GM12864 (cell line): ENCODE measurements at regions not wholly inside any gene's neighbourhood (a gene's known extent, or its start where the extent isn't known, plus 50 kb on each side); places are given as distances from the start of the nearest gene placed in this dataset.

Experiments
- DNase-seq: peaks from one replicate; pipeline ENCODE4 v3.0.0-alpha.2; 2011; ENCODE audit warnings: low read depth
- H3K4me3 ChIP-seq: 2 replicates; pipeline ENCODE4 v1.5.1; 2011; ENCODE audit warnings: mild to moderate bottlenecking, low read depth, low read length, control low read depth
- TF ChIP-seq, protein P1 (sequence below): IDR thresholded peaks from 2 replicates; pipeline ENCODE4 v1.5.1; 2011; ENCODE audit warnings: low read depth, mild to moderate bottlenecking, moderate library complexity, low read length, control low read depth, inconsistent platforms; ENCODE audit errors: missing control alignments

DNA sequence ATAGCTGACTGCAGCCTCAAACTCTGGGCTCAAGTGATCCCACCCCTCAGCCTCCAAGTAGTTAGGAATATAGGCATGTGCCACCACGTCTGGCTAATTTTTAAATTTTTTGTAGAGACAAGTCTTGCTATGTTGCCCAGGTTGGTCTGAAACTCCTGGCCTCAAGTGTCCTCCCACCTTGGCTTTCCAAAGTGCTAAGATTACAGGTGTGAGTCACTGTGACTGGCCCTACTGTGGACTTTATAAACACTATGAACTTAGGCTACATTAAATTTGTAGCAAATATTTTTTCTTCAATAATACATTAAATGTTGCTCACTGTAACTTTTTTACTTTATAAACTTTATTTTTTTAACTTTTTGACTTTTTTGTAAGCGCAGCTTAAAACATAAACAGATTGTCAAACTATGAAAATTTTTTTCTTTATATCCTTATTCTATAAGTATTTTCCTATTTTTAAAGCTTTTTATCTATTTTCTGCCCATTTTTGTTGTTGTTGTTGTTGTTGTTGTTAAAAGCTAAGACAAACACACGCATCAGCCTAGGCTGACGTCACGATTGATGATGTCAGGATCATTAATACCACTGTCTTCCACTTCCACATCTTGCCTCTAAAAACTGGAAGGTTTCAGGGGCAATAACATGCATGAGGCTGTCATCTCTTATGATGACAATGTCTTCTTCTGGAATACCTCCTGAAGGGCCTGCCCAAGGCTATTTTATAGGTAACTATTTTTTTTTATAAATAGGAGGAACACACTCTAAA, 204.2 kb downstream of the KLF5 start:
- no peak overlapping the region for H3K4me3 ChIP-seq
- DNase-seq, result no peak
- TF ChIP-seq, protein P1, sequence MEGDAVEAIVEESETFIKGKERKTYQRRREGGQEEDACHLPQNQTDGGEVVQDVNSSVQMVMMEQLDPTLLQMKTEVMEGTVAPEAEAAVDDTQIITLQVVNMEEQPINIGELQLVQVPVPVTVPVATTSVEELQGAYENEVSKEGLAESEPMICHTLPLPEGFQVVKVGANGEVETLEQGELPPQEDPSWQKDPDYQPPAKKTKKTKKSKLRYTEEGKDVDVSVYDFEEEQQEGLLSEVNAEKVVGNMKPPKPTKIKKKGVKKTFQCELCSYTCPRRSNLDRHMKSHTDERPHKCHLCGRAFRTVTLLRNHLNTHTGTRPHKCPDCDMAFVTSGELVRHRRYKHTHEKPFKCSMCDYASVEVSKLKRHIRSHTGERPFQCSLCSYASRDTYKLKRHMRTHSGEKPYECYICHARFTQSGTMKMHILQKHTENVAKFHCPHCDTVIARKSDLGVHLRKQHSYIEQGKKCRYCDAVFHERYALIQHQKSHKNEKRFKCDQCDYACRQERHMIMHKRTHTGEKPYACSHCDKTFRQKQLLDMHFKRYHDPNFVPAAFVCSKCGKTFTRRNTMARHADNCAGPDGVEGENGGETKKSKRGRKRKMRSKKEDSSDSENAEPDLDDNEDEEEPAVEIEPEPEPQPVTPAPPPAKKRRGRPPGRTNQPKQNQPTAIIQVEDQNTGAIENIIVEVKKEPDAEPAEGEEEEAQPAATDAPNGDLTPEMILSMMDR, result no peak

DNA sequence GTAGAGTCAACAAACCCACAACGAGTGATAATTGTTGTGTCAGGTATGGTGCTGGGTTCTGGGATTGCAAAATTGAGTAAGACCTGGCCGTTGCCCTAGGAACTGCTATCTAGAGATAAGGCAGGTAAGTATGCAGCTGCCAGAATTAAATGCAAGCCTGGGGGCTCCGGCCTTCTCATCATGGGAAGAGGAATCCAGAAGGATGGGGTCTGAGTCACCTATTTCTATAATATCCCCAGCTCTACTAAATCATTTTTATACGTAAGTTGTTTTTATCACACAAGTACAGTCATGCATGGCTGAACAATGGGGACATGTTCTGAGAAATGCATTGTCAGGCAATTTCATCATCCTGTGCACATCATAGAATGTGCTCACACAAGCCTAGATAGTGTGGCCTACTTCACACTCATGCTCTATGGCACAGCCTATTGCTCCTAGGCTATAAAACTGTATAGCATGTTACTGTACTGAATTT, 203.0 kb downstream of the KLF5 start:
- TF ChIP-seq, protein P1, result no peak
- no peak for DNase-seq
- H3K4me3 ChIP-seq, result no peak overlapping the region

DNA sequence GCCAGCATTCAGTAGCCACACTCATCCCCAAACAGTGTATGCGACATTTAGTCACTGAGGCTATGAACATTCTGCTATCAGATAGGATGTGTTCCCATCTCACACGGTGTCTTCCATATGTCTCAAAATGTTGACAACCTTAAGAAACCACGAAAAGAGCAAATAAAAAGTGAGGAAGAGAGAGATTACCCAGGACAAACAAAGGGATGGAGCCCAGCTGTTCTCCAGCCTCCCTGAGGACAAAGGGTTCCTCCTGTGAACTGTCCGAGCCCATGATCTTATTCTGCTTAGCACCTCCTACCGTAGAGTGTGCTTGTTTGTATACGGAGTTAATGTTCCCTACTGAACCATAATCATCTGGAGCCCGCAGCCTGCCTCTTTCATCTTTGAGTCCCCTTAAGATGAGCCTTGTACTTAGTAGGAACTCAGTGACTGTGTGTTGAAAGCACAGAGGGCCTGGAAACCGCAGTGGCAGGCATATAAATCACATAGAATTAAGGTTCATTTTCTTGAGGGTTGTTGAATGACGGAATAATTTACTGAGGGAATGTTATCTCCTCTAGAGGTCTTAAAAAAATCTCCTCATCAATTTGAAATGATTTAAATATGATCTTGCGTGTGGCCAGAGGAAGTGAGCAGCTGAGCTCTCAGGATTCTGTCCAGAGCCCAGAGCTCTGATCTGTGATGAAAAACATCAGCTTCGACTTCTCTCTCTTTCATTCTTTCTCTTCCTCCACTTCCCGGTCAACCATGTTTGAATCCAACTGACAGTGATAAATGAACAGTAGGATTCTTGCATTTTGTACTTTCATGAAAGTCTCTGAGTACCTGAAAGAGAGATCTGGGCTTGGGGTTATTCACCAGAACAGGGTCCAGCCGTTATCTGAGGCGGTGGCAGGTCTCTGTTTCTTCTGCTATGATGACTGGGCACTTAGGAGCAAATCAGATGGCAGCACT, 200.5 kb downstream of the KLF5 start:
- no peak overlapping the region for H3K4me3 ChIP-seq
- no peak for DNase-seq
- TF ChIP-seq, protein P1, result no peak

DNA sequence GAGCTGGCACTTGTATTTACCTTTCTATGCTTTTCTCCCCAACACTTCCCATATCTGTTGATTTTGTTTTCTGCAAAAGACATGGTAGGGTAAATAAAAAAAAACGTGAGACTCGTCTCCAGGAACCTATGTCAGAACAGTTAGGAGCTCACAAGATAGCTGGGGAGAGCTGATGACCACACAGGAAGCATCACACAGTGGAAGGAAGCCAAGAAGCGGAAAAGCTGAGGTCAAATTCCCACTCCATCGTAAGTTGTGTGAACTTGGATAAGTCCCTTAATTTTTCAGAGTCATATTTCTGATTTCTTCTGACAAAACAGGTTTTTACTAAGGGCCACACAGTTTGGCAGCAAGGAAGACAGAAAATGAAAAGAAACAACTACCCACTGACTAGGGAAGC, 199.6 kb downstream of the KLF5 start:
- TF ChIP-seq, protein P1, result no peak
- no peak for DNase-seq
- no peak overlapping the region for H3K4me3 ChIP-seq

DNA sequence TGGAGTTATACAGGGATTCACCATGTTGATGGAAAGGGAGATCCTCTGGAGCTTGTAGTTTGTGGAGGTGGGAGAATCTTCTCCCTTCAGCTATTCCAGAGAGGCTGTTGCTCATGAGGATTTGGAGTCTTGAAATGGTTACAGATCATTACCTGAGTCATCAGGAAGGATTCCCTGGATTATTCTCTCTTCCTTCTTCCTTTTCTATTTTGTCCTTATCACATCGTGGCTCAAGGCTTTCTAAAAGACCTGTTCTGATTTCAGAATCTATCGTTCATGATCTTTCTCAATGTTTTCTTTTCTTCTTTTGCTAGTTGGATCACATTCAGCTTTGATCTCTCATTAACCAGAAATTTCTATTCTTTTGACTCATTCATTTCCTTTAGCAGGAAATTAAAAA, 196.0 kb downstream of the KLF5 start:
- TF ChIP-seq, protein P1, result no peak
- DNase-seq, result no peak
- no peak overlapping the region for H3K4me3 ChIP-seq

DNA sequence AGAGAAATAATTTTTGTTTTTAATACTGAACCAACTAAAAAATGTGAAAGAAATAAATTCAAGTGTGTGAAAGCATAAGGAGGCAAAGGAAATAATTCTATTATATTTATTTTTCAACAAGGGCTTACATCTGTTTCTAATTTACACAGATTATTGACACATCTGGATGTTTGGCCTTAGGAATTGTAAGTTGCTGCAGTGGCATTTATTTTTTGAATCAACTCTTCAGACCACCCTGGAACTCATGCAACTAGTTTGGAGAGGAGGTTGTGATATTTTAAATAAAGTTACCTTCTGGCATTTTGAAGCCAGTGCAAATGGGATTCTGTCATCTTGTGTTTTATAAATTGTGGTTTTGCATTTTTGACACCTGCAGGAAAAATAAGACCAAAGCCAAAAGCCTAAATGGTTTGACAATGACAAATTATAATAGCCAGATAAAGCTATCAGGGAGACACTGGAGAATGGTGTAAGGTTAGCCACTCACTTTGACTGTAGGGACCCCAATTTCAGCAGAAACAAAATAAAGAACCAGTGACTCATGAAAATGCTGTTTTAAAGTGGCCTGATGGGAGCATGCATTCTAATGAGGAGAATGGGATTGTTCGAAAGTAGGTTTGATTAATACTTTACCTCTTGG, 192.9 kb downstream of the KLF5 start:
- TF ChIP-seq, protein P1, result no peak

More for the DNA sequence above, 192.9 kb downstream of the KLF5 start:
- no peak for DNase-seq
- no peak overlapping the region for H3K4me3 ChIP-seq
